GM12878 (cell line): ENCODE measurements at regions not wholly inside any gene's neighbourhood (a gene's known extent, or its start where the extent isn't known, plus 50 kb on each side); places are given as distances from the start of the nearest gene placed in this dataset.

Experiments used
- ATAC-seq: fragments of 200-7000 bp; cut with Tn5 transposase; 3 replicates; pipeline ENCODE4 v1.9.1; 2020; ENCODE audit warnings: mild to moderate bottlenecking, moderate library complexity
- BruUV-seq: library from RNA; stranded (reverse); fragments of 400-500 nt; replicated peaks from 2 replicates; lab custom pipeline; 2021; lab: Mats Ljungman, UMichigan
- CTCF ChIA-PET: fragments of 300-600 bp; sonication (Branson Sonifier 250); formaldehyde crosslinking; extraction: SDS; loops from one replicate; lab custom pipeline; 2021; ENCODE audit warnings: inconsistent platforms; lab: Yijun Ruan, JAX
- POLR2A ChIA-PET: fragments of 350-600 bp; formaldehyde crosslinking; extraction: SDS; loops from one replicate; lab custom pipeline; 2021; ENCODE audit warnings: inconsistent platforms; lab: Charles Lee
- RAD21 ChIA-PET: fragments of 300-600 bp; sonication (Branson Sonifier 250); formaldehyde crosslinking; loops from one replicate; lab custom pipeline; 2023; ENCODE audit warnings: antibody characterized with exemption; ENCODE audit not compliant: unreplicated experiment; lab: Charles Lee
- SMC1A ChIA-PET: fragments of 300-600 bp; sonication (Branson Sonifier 250); formaldehyde crosslinking; loops from one replicate; lab custom pipeline; 2023; ENCODE audit not compliant: unreplicated experiment, uncharacterized antibody; lab: Charles Lee
- DNase-seq: peaks from one replicate; pipeline ENCODE4 v3.0.0-alpha.2; 2011; ENCODE audit warnings: low read depth, low spot score
- FAIRE-seq: peaks from 3 replicates; lab custom pipeline; 2011; peaks lifted over from hg19 to GRCh38; lab: Jason Lieb, UNC
- H2AFZ ChIP-seq: 2 replicates; pipeline ENCODE4 v1.6.0; 2011; ENCODE audit warnings: low read depth, low read length, control low read depth; ENCODE audit not compliant: control insufficient read depth
- H3K27ac ChIP-seq: 2 replicates; pipeline ENCODE4 v1.5.1; 2011; ENCODE audit warnings: control low read depth; ENCODE audit not compliant: control insufficient read depth, insufficient read depth
- H3K27me3 ChIP-seq, 2 experiments: replicated peaks in 1 of 2; 2 replicates each; pipeline versions ENCODE4 v1.6.0 to v1.6.1; 2011; ENCODE audit warnings: low read length in 1 of 2; ENCODE audit not compliant: control insufficient read depth in 2 of 2, insufficient read depth in 2 of 2
- H3K36me3 ChIP-seq, 2 experiments: 2 replicates each; pipeline ENCODE4 v1.5.1; 2011; ENCODE audit warnings: low read length in 1 of 2; ENCODE audit not compliant: control insufficient read depth in 2 of 2, insufficient read depth in 2 of 2
- H3K4me1 ChIP-seq: 2 replicates; pipeline ENCODE4 v1.6.1; 2011; ENCODE audit warnings: mild to moderate bottlenecking, low read length, moderate library complexity, mixed read lengths; ENCODE audit not compliant: control insufficient read depth, insufficient read depth
- H3K4me2 ChIP-seq: 2 replicates; pipeline ENCODE4 v1.6.0; 2011; ENCODE audit warnings: control low read depth; ENCODE audit not compliant: control insufficient read depth, insufficient read depth
- H3K4me3 ChIP-seq: fragments of 200-600 bp; sonication (generic); 2 replicates; pipeline ENCODE4 v1.5.1; 2016
- H3K79me2 ChIP-seq: 2 replicates; pipeline ENCODE4 v1.6.0; 2011; ENCODE audit warnings: low read length; ENCODE audit not compliant: control insufficient read depth, insufficient read depth
- H3K9ac ChIP-seq: 2 replicates; pipeline ENCODE4 v1.8.0; 2011; ENCODE audit warnings: low read length, control low read depth, mixed read lengths; ENCODE audit not compliant: control insufficient read depth, insufficient read depth
- H3K9me3 ChIP-seq: replicated peaks from 3 replicates; pipeline ENCODE4 v1.5.1; 2011; ENCODE audit warnings: mild to moderate bottlenecking, low read length; ENCODE audit not compliant: control insufficient read depth, insufficient read depth
- H4K20me1 ChIP-seq: 2 replicates; pipeline ENCODE4 v1.6.0; 2011; ENCODE audit not compliant: control insufficient read depth, insufficient read depth
- BHLHE40 ChIP-seq, 2 experiments: fragments of 450-650 bp in 1 of 2; IDR thresholded peaks; 2 replicates each; pipeline ENCODE4 v1.6.1; 2011 to 2017; ENCODE audit warnings: low read depth in 2 of 2, borderline replicate concordance in 1 of 2, improper control_type of control experiment in 1 of 2, low read length in 1 of 2, mild to moderate bottlenecking in 1 of 2
- MEF2A ChIP-seq: IDR thresholded peaks from 2 replicates; pipeline ENCODE4 v1.6.1; 2011; ENCODE audit warnings: low read depth, mild to moderate bottlenecking, low read length, moderate library complexity; ENCODE audit not compliant: insufficient read depth
- NFXL1 ChIP-seq: fragments of 450-650 bp; IDR thresholded peaks from 2 replicates; pipeline ENCODE4 v1.6.1; 2017; ENCODE audit warnings: antibody characterized with exemption, mild to moderate bottlenecking, borderline replicate concordance
- RELA ChIP-seq: fragments of 450-650 bp; IDR thresholded peaks from 2 replicates; pipeline ENCODE4 v1.8.0; 2014; ENCODE audit warnings: borderline replicate concordance; ENCODE audit not compliant: partially characterized antibody
- SPI1 ChIP-seq: IDR thresholded peaks from 2 replicates; pipeline ENCODE4 v1.6.1; 2011; ENCODE audit warnings: low read depth, mild to moderate bottlenecking, low read length, moderate library complexity, borderline replicate concordance; ENCODE audit not compliant: insufficient read depth
- ZNF207 ChIP-seq: fragments of 450-650 bp; IDR thresholded peaks from 2 replicates; pipeline ENCODE4 v1.6.1; 2014; ENCODE audit warnings: antibody characterized with exemption, mild to moderate bottlenecking, borderline replicate concordance
- ZNF217 ChIP-seq: fragments of 450-650 bp; IDR thresholded peaks from 2 replicates; pipeline ENCODE4 v1.6.1; 2017; ENCODE audit warnings: antibody characterized with exemption, mild to moderate bottlenecking
- ZNF274 ChIP-seq: IDR thresholded peaks from one replicate; pipeline ENCODE4 v1.8.0; 2011; ENCODE audit not compliant: insufficient read length, insufficient read depth
- WGBS: methylation state at CpG from one replicate; pipeline ENCODE4 v1.1.6; 2016; ENCODE audit warnings: low lambda C conversion rate; ENCODE audit not compliant: insufficient replicate concordance, insufficient coverage; ENCODE audit errors: missing lambda C conversion rate; 5-methylcytosine and 5-hydroxymethylcytosine counted together
- in situ Hi-C: fragments of 300-500 bp; cut with MboI; formaldehyde crosslinking; loops from 9 replicates; pipeline ENCODE4 v1.14.3; 2018; ENCODE audit warnings: mixed read lengths
- intact Hi-C: fragments of 100-400 bp; cut with micrococcal nuclease; formaldehyde crosslinking; loops from one replicate; pipeline ENCODE4 v1.14.2; 2022; ENCODE audit not compliant: unreplicated experiment
- TF ChIP-seq, protein P1 (sequence below): IDR thresholded peaks from 2 replicates; pipeline ENCODE4 v1.6.1; 2011; ENCODE audit warnings: borderline replicate concordance, low read depth, mild to moderate bottlenecking, moderate library complexity, mixed read lengths, low read length; ENCODE audit not compliant: insufficient read depth; ENCODE audit errors: extremely low read length
- TF ChIP-seq, protein P2 (sequence below): IDR thresholded peaks from 2 replicates; pipeline ENCODE4 v1.6.1; 2012; ENCODE audit warnings: low read depth, low read length, improper control_type of control experiment

DNA sequence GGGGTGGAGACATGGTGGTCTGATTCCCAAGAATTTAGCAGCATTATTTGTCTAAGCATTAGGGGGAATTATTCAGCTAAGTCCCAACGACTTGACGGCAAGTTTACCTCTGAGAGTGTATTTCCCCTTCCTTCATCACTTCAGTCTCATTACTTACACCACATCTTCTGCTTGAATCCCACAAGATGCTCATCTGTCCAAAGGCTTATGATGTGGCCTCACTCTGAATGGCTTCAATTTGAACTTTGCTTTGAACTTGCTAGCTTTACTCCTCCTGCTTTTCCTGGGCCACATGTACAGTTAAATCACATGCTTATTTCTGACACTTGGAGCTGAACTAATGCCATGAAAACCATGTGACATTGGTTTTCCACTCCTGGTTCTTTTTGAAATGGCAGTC, 231.3 kb upstream of the SATB1 start (continued):
- TF ChIP-seq, protein P1, sequence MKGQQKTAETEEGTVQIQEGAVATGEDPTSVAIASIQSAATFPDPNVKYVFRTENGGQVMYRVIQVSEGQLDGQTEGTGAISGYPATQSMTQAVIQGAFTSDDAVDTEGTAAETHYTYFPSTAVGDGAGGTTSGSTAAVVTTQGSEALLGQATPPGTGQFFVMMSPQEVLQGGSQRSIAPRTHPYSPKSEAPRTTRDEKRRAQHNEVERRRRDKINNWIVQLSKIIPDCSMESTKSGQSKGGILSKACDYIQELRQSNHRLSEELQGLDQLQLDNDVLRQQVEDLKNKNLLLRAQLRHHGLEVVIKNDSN = no peak
- TF ChIP-seq ZNF207 (no peak), ZNF217 (no peak), SPI1 (no peak), NFXL1 (no peak), RELA (no peak)

DNA sequence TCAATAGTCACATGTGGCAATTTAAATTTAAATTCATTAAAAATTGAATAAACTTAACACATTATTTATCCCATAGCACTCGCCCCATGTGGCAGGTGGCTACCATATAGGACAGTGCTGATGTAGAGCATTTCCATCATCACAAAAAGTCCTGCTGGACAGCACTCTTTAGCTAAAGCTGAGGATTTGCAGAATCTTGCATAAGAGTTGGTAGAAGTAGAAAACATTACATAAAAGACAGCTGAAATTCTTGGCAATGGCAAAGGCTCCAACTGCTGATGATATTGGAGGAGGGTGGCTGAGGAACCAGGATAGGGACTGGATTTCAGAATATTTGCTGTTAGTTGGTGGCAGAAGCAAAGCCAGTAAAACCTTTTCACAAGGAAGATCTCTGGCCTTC, 230.7 kb upstream of the SATB1 start:
- RAD21 ChIA-PET = no interaction called here
- no peak overlapping the region for H3K27ac ChIP-seq
- no TSS peak for BruUV-seq
- no peak overlapping the region for H3K9ac ChIP-seq
- H3K4me1 ChIP-seq = no peaks in the 10 kb centered on the region
- intact Hi-C loops = no loop called here
- TF ChIP-seq BHLHE40 (IDR thresholded peaks at IDR 0.05; ENCODE audit: borderline replicate concordance in 1 of 2, low read depth in 2 of 2, low read length in 1 of 2) = no peak
- TF ChIP-seq, protein P2, sequence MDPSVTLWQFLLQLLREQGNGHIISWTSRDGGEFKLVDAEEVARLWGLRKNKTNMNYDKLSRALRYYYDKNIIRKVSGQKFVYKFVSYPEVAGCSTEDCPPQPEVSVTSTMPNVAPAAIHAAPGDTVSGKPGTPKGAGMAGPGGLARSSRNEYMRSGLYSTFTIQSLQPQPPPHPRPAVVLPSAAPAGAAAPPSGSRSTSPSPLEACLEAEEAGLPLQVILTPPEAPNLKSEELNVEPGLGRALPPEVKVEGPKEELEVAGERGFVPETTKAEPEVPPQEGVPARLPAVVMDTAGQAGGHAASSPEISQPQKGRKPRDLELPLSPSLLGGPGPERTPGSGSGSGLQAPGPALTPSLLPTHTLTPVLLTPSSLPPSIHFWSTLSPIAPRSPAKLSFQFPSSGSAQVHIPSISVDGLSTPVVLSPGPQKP = no peak
- TF ChIP-seq MEF2A = no peak
- TF ChIP-seq ZNF274 = no peak
- FAIRE-seq = no peak
- no peak overlapping the region for H2AFZ ChIP-seq
- H3K4me2 ChIP-seq = no peak overlapping the region
- DNase-seq = no peak
- H4K20me1 ChIP-seq = no peaks in the 10 kb centered on the region
- no peaks in the 10 kb centered on the region for H3K9me3 ChIP-seq
- H3K4me3 ChIP-seq = no peak overlapping the region
- no peaks in the 10 kb centered on the region for H3K36me3 ChIP-seq
- CTCF ChIA-PET = no interaction called here
- no peaks in the 10 kb centered on the region for H3K79me2 ChIP-seq
- WGBS = 30% methylated on average over 1 of the region's 1 CpG
- no peaks in the 10 kb centered on the region for H3K27me3 ChIP-seq
- in situ Hi-C loops = no loop called here
- no peak for ATAC-seq
- POLR2A ChIA-PET = interaction anchor here (0.6 kb wide), 1 partner anchor 21 kb away, joined by 4 read pairs; no protein-coding TSS in a partner anchor
- SMC1A ChIA-PET = no interaction called here
